ENCODE measurements at regions not wholly inside any gene's neighbourhood (a gene's known extent, or its start where the extent isn't known, plus 50 kb on each side); places are given as distances from the start of the nearest gene placed in this dataset.

DNA sequence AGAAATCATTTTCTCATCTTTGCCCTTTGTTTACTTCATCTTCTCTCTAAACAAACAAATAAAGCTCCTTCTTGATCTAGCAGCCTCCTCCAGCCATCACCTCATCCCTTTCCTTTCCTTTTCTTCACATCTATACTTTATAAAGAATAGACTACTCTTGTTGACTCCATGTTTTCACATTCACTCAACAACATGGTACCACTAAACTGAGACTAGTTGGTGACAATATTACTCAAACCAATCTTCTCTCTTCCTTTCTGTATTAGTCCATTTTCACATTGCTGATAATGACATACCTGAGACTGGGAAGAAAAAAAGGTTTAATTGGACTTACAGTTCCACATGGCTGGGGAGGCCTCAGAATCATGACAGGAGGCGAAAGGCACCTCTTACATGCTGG is 324.7 kb downstream of the SOX2 start:
- TF ChIP-seq, protein P1, sequence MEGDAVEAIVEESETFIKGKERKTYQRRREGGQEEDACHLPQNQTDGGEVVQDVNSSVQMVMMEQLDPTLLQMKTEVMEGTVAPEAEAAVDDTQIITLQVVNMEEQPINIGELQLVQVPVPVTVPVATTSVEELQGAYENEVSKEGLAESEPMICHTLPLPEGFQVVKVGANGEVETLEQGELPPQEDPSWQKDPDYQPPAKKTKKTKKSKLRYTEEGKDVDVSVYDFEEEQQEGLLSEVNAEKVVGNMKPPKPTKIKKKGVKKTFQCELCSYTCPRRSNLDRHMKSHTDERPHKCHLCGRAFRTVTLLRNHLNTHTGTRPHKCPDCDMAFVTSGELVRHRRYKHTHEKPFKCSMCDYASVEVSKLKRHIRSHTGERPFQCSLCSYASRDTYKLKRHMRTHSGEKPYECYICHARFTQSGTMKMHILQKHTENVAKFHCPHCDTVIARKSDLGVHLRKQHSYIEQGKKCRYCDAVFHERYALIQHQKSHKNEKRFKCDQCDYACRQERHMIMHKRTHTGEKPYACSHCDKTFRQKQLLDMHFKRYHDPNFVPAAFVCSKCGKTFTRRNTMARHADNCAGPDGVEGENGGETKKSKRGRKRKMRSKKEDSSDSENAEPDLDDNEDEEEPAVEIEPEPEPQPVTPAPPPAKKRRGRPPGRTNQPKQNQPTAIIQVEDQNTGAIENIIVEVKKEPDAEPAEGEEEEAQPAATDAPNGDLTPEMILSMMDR (IDR thresholded peaks at IDR 0.05; ENCODE audit: extremely low read depth in 1 of 2, insufficient read depth in 1 of 2, low read depth in 1 of 2, low read length in 2 of 2) = no peak
- TF ChIP-seq JUN (IDR thresholded peaks at IDR 0.05; ENCODE audit: borderline replicate concordance, insufficient read depth, insufficient read length, low read depth) (no peak), POLR2A (IDR thresholded peaks at IDR 0.05; ENCODE audit: low read depth, low read length) (no peak), GATA2 (IDR thresholded peaks at IDR 0.05; ENCODE audit: insufficient read depth, insufficient read length, low read depth, low read length) (no peak), FOS (IDR thresholded peaks at IDR 0.05; ENCODE audit: borderline replicate concordance, insufficient read depth, low read length) (no peak)
- TF ChIP-seq, protein P2, sequence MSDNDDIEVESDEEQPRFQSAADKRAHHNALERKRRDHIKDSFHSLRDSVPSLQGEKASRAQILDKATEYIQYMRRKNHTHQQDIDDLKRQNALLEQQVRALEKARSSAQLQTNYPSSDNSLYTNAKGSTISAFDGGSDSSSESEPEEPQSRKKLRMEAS (IDR thresholded peaks at IDR 0.05; ENCODE audit: insufficient read depth, insufficient read length) = no peak
